Pancreas (tissue), 10 donors: ENCODE measurements at regions not wholly inside any gene's neighbourhood (a gene's known extent, or its start where the extent isn't known, plus 50 kb on each side); places are given as distances from the start of the nearest gene placed in this dataset.

Experiments used
- ATAC-seq, 4 donors: fragments of 200-7000 bp; cut with Tn5 transposase; one replicate each; pipeline versions ENCODE4 v1.8.0 to v1.9.1; 2020; ENCODE audit warnings: mild to moderate bottlenecking in 4 of 4, moderate library complexity in 4 of 4
- DNase-seq, 6 donors: peaks; one replicate each; pipeline ENCODE4 v3.0.0-alpha.2; 2020
- FAIRE-seq: peaks from 2 replicates; lab custom pipeline; 2012; peaks lifted over from hg19 to GRCh38; lab: Jason Lieb, UNC
- H3K27ac ChIP-seq, 4 donors: fragments of 200-600 bp; sonication (generic); 1 replicate in 3 of 4; 2 replicates in 1 of 4; pipeline versions ENCODE4 v1.5.0 to v1.8.0; 2020
- H3K27me3 ChIP-seq, 4 donors: fragments of 200-600 bp; one replicate each; pipeline ENCODE4 v1.8.0; 2021
- H3K36me3 ChIP-seq, 3 donors: fragments of 200-600 bp; sonication (generic) in 1 of 3; one replicate each; pipeline versions ENCODE4 v1.5.0 to v1.8.0; 2020 to 2021
- H3K4me1 ChIP-seq, 3 donors: fragments of 200-600 bp; one replicate each; pipeline ENCODE4 v1.8.0; 2021
- H3K4me3 ChIP-seq, 4 donors: fragments of 200-600 bp; sonication (generic) in 2 of 4; one replicate each; pipeline versions ENCODE4 v1.5.0 to v1.8.0; 2020 to 2021
- H3K9me3 ChIP-seq, 4 donors: fragments of 200-600 bp; one replicate each; pipeline ENCODE4 v1.8.0; 2021
- WGBS, 2 donors: extraction: QIAGEN DNeasy Blood & Tissue Kit; methylation state at CpG; one replicate each; pipeline ENCODE4 v1.1.7; 2013; 5-methylcytosine and 5-hydroxymethylcytosine counted together
- intact Hi-C, 3 donors: fragments of 100-400 bp; cut with DNase I; formaldehyde crosslinking; loops; one replicate each; pipeline versions ENCODE4 v1.11.1 to v1.14.2; 2022
- TF ChIP-seq, protein P1 (sequence below), 4 donors: fragments of 200-600 bp; sonication (generic) in 3 of 4; IDR thresholded peaks; one replicate each; pipeline versions ENCODE4 v1.5.0 to v1.8.0; 2021; ENCODE audit warnings: antibody characterized with exemption in 4 of 4
- donor health status: healthy with polysubstance abuse.
- donor health status: DM: no; HTN: no; CAD: no; lungs with moderate emphysema.
- donor health status: DM: no; HTN: no; CAD: no.
- donor health status: control.
- donor health status: control.
- donor health status: Bipolar disorder and iron deficiency.
- donor health status: DM: yes; HTN: yes; CAD: no.
- donor health status: DM: no; HTN: no; CAD: no.
- donor health status: DM: no; HTN: no; CAD: no.
- donor health status: DM: yes; HTN: yes; CAD: no.

- H3K4me3 ChIP-seq = no peak overlapping the region
- H3K27me3 ChIP-seq = no peaks in the 10 kb centered on the region
- FAIRE-seq (no peak), ATAC-seq (no peak), DNase-seq (no peak)
- H3K27ac ChIP-seq = no peak overlapping the region
- TF ChIP-seq, protein P1, sequence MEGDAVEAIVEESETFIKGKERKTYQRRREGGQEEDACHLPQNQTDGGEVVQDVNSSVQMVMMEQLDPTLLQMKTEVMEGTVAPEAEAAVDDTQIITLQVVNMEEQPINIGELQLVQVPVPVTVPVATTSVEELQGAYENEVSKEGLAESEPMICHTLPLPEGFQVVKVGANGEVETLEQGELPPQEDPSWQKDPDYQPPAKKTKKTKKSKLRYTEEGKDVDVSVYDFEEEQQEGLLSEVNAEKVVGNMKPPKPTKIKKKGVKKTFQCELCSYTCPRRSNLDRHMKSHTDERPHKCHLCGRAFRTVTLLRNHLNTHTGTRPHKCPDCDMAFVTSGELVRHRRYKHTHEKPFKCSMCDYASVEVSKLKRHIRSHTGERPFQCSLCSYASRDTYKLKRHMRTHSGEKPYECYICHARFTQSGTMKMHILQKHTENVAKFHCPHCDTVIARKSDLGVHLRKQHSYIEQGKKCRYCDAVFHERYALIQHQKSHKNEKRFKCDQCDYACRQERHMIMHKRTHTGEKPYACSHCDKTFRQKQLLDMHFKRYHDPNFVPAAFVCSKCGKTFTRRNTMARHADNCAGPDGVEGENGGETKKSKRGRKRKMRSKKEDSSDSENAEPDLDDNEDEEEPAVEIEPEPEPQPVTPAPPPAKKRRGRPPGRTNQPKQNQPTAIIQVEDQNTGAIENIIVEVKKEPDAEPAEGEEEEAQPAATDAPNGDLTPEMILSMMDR (IDR thresholded peaks at IDR 0.05) = no peak
- no peaks in the 10 kb centered on the region for H3K4me1 ChIP-seq
- no peaks in the 10 kb centered on the region for H3K9me3 ChIP-seq
- intact Hi-C loops = no loop called here
- no peaks in the 10 kb centered on the region for H3K36me3 ChIP-seq
- WGBS, 2 donors = 18 to 23% methylated on average over 2 of the region's 2 CpGs
Observed at GRCh38 chr2:133975676-133976428, 278.0 kb upstream of the MGAT5 start.

DNA sequence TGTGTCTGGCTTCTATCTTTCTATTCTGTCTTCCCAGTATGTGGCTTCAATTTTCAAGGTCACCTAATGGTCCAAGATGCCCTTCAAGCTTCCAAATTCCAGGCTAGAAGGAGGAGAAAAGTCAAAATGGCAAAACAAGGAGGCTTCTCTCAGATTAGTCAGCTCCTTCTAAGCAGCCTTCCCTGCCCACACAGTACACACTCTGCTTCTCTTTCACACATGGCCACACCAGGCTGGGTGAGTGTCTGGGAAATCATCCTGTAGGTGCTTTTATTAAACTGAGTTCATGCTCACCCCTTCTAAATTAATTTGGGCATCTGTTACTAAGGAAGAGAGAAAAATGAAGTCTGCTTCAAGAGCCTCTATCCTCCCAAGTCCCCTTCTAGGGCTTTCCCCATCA is 277.2 kb upstream of the MGAT5 start:
- Histone ChIP-seq H3K4me3 (no peak overlapping the region), H3K4me1 (no peaks in the 10 kb centered on the region), H3K9me3 (no peaks in the 10 kb centered on the region), H3K27me3 (no peaks in the 10 kb centered on the region), H3K27ac (no peak overlapping the region), H3K36me3 (no peaks in the 10 kb centered on the region)
- TF ChIP-seq, protein P1 (IDR thresholded peaks at IDR 0.05) = no peak
- no peak for DNase-seq
- intact Hi-C loops = no loop called here
- no peak for ATAC-seq
- no peak for FAIRE-seq

DNA sequence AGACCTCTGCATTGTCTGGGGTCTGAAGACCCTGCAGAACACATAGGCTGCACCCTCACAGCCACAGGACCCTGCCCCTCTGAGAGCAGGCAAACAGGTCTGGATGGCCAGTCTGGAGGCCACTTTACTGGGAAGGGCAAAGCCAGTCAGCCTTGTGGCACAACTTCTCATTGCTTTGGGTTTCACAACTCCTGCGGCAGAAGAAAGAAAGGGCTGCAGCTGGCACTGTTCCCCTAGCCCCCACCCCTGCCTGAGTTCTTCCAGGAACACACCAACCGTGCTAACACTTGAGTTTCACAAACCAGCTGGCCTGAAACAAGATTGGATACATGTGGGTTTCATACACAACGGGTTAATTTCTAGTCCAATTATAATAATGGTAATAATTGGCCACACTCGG is 276.5 kb upstream of the MGAT5 start:
- no peak for FAIRE-seq
- no peak overlapping the region for H3K4me3 ChIP-seq
- no peak for ATAC-seq
- WGBS, 2 donors = 36 to 43% methylated on average over 4 of the region's 4 CpGs
- H3K4me1 ChIP-seq = no peaks in the 10 kb centered on the region
- no peak overlapping the region for H3K27ac ChIP-seq
- DNase-seq = no peak
- no peaks in the 10 kb centered on the region for H3K9me3 ChIP-seq
- intact Hi-C loops = no loop called here
- H3K27me3 ChIP-seq = no peaks in the 10 kb centered on the region
- H3K36me3 ChIP-seq = no peaks in the 10 kb centered on the region
- TF ChIP-seq, protein P1 (IDR thresholded peaks at IDR 0.05) = no peak

DNA sequence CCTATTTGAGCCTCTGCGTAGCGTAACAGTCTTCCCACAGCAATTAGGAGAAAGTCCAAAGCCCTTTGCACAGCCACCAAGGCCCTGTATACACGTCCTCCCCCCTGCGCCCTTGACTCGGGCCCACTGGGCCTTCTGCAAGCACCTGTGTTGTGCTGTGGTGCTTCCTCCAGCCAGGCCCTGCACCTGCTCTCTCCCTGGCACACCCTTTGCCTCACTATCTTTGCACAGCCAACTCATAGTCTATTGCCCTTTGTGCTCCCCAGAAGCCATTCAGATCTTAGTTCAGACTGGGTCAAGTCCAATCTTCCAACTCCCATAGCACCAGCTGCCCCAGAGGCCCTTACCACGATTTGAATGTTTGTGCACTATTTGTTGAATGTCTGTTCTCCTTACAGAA is 271.6 kb upstream of the MGAT5 start:
- no peaks in the 10 kb centered on the region for H3K27me3 ChIP-seq
- no peaks in the 10 kb centered on the region for H3K4me1 ChIP-seq
- intact Hi-C loops = no loop called here
- DNase-seq (no peak), FAIRE-seq (no peak), ATAC-seq (no peak)
- no peaks in the 10 kb centered on the region for H3K9me3 ChIP-seq
- no peaks in the 10 kb centered on the region for H3K36me3 ChIP-seq
- WGBS, 2 donors = 74 to 75% methylated on average over 6 of the region's 6 CpGs
- no peak overlapping the region for H3K27ac ChIP-seq
- no peak overlapping the region for H3K4me3 ChIP-seq
- TF ChIP-seq, protein P1 (IDR thresholded peaks at IDR 0.05) = no peak

- no peaks in the 10 kb centered on the region for H3K4me1 ChIP-seq
- WGBS, 2 donors = 81 to 92% methylated on average over 6 of the region's 6 CpGs
- FAIRE-seq = no peak
- DNase-seq = no peak
- H3K27ac ChIP-seq = no peak overlapping the region
- intact Hi-C loops = no loop called here
- H3K27me3 ChIP-seq = no peaks in the 10 kb centered on the region
- H3K36me3 ChIP-seq = no peaks in the 10 kb centered on the region
- H3K4me3 ChIP-seq = no peak overlapping the region
- TF ChIP-seq, protein P1 (IDR thresholded peaks at IDR 0.05) = no peak
- ATAC-seq = no peak
- H3K9me3 ChIP-seq = no peaks in the 10 kb centered on the region
Observed at GRCh38 chr2:133985563-133985962, 268.3 kb upstream of the MGAT5 start.
